ENCODE measurements at regions not wholly inside any gene's neighbourhood (a gene's known extent, or its start where the extent isn't known, plus 50 kb on each side); places are given as distances from the start of the nearest gene placed in this dataset.

DNA sequence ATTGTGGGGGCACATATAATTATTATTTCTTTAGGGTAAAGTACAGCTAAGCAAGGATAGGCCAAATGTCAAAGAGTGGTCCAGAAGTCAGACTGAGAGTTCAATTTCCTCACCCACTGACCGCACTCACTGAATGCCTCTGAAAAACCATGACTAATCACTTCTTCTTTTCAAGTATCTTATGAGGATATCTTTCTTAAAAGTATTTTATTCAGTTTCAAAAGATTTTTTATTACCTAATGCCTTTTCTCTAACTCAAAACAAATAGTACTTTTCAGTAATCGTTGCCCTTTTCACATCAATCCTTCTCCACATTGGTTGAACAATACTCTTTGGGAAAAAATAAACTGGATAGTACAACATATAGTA is 61.7 kb upstream of the CAMK2D start:
- Mint-ChIP-seq H3K36me3 (ENCODE audit: low read depth) (no peaks in the 10 kb centered on the region), H3K4me1 (ENCODE audit: low read depth) (peaks cover 52% of the 10 kb centered on the region), H3K9me3 (no peaks in the 10 kb centered on the region), H3K27me3 (no peaks in the 10 kb centered on the region), H3K4me3 (peak overlapping the region; percentile 18), H3K27ac (peak overlapping the region; percentile 32)

DNA sequence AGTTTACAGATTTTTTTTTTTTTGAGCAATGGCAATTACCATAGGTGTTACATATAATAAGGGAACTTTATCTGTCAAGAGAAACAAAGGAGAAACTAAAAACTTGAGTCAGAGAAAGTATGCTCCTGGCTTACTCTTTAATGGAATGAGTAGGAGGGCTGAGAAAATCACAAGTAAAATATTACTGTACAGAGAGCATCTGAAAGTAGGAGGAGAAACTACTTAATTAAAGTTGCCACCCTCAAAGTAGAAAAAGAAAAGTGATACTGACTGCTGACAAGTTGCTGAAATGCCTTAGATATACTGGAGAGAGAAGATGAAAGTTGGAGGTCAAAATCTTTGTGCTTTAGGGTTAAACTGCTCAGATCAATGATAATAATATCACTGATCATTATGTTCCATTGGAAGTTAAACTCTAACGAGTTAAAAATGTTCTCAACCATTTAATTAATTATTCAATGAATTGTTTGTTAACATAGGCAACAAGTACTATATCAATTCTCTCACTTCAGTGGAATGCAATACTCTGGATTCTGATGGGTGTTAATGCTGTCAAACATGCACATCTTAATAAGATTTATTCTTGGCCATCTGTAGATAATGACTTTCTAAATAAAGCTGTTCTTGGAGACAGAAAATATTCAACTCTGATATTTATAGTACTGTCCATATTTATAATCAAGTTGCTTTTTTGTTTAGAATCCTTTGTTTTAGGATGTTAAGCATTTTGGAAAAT is 61.2 kb upstream of the CAMK2D start:
- Mint-ChIP-seq H3K27me3 (no peaks in the 10 kb centered on the region), H3K27ac (peak overlapping the region; percentile 62)

DNA sequence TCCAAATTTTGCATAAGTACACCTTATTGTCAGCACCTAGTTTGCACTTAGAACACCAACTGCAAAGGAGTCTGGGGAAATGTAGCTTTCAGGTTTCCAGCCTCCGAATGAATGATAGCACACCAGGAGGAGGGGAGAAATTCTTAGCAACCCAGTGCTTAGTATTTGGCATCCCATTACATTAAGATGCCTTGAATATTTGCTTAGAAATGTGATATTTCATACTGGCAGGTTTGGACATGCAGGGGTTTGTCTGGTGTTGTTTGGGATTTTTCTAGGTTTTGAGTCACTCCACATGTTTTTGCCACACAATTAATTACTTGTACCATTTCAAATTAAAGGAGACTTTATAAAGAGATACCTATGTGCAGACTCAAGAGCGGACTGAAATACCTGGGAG is 60.3 kb upstream of the CAMK2D start:
- Mint-ChIP-seq H3K4me1 (ENCODE audit: low read depth) (peaks cover 48% of the 10 kb centered on the region), H3K27me3 (no peaks in the 10 kb centered on the region), H3K9me3 (peaks cover 2% of the 10 kb centered on the region), H3K4me3 (no peak overlapping the region), H3K27ac (no peak overlapping the region), H3K36me3 (ENCODE audit: low read depth) (peaks cover 6% of the 10 kb centered on the region)

More for the DNA sequence above, 61.2 kb upstream of the CAMK2D start:
- Mint-ChIP-seq H3K36me3 (ENCODE audit: low read depth) (peaks cover 1% of the 10 kb centered on the region), H3K9me3 (no peaks in the 10 kb centered on the region), H3K4me1 (ENCODE audit: low read depth) (peaks cover 52% of the 10 kb centered on the region), H3K4me3 (peak overlapping the region; percentile 24)

DNA sequence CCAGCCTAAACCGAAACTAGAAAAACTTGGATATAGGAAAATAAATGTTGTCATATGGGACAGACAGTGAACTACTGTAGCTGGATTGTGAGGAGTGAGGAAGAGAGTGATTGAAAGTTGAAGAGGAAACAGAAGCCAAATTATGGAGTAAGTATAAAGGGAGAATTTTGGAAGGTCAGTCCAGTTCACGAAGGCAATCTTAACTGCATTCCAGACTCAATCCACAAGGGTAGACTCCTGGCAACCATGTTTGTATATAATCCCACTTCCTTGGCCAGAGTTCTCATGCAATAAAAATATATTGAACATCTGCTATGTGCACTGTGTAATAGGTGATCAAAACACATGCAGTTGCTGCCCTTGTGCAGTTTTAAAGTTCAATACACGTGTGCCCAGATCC is 58.6 kb upstream of the CAMK2D start:
- H3K4me3 Mint-ChIP-seq: no peak overlapping the region
- H3K4me1 Mint-ChIP-seq (ENCODE audit: low read depth): peaks cover 42% of the 10 kb centered on the region
- H3K27ac Mint-ChIP-seq: no peak overlapping the region
- peaks cover 6% of the 10 kb centered on the region for H3K36me3 Mint-ChIP-seq (ENCODE audit: low read depth)
- peaks cover 8% of the 10 kb centered on the region for H3K9me3 Mint-ChIP-seq
- no peaks in the 10 kb centered on the region for H3K27me3 Mint-ChIP-seq

DNA sequence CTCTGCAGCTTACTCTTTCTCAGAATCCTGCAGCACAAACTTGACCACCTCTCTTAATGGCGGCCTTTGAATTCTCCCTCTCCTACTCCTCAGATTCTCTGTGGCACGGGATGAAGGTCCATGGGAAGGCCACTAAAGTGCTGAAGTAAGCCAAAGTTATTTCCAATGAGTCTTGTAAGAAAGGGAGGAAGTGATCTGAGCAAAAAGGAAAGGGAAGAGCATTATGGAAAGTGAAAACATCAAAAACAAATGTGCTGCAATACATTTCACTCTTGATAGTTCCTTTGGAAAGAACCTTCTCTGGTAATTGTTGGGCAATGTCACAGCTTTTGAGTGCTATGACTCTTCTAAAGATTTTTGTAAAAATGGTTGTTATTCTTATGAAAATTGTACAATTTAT is 54.3 kb upstream of the CAMK2D start:
- peaks cover 6% of the 10 kb centered on the region for H3K36me3 Mint-ChIP-seq (ENCODE audit: low read depth)
- H3K9me3 Mint-ChIP-seq: peaks cover 8% of the 10 kb centered on the region
- H3K4me1 Mint-ChIP-seq (ENCODE audit: low read depth): peaks cover 10% of the 10 kb centered on the region
- H3K4me3 Mint-ChIP-seq: no peak overlapping the region
- H3K27me3 Mint-ChIP-seq: no peaks in the 10 kb centered on the region
- no peak overlapping the region for H3K27ac Mint-ChIP-seq

DNA sequence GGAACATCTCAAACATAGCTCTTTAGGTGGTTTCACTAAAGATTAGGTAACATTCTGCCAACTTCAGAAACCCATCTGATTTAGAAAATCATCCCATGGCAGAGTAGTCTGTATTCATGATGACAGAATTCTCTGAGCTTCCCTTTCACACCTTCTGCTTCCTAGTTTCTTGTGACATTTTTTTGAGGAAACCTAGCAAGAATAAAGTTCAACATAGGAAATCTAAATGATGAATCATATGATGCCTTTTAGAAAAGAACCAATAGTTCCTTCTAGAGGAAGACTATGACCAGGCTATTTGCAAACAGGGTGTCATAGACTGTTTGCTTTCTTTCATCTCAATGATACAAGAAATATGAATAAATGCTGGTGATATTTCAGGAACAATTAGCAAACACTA is 49.8 kb upstream of the CAMK2D start:
- Mint-ChIP-seq H3K4me3 (no peak overlapping the region), H3K27me3 (no peaks in the 10 kb centered on the region), H3K9me3 (peaks cover 1% of the 10 kb centered on the region), H3K36me3 (ENCODE audit: low read depth) (no peaks in the 10 kb centered on the region), H3K4me1 (ENCODE audit: low read depth) (peaks cover 15% of the 10 kb centered on the region), H3K27ac (no peak overlapping the region)
